Peyer's patch (tissue), 4 donors: ENCODE measurements at regions not wholly inside any gene's neighbourhood (a gene's known extent, or its start where the extent isn't known, plus 50 kb on each side); places are given as distances from the start of the nearest gene placed in this dataset.

Source experiments
- POLR2A ChIP-seq, 2 donors: fragments of 450-650 bp; IDR thresholded peaks; one replicate each; pipeline ENCODE4 v1.5.1; 2017; ENCODE audit warnings: antibody characterized with exemption in 2 of 2, mild to moderate bottlenecking in 2 of 2, moderate library complexity in 2 of 2
- TF ChIP-seq, protein P1 (sequence below), 6 experiments: fragments of 450-650 bp in 4 of 6; fragments of 200-600 bp in 2 of 6; sonication (generic) in 1 of 6; IDR thresholded peaks; one replicate each; pipeline ENCODE4 v1.5.1; 2017 to 2019; ENCODE audit warnings: antibody characterized with exemption in 6 of 6, mild to moderate bottlenecking in 3 of 6, moderate library complexity in 1 of 6

GRCh38 chr10:31664803-31665202 lies 263.8 kb downstream of the ARHGAP12 start:
- TF ChIP-seq, protein P1, sequence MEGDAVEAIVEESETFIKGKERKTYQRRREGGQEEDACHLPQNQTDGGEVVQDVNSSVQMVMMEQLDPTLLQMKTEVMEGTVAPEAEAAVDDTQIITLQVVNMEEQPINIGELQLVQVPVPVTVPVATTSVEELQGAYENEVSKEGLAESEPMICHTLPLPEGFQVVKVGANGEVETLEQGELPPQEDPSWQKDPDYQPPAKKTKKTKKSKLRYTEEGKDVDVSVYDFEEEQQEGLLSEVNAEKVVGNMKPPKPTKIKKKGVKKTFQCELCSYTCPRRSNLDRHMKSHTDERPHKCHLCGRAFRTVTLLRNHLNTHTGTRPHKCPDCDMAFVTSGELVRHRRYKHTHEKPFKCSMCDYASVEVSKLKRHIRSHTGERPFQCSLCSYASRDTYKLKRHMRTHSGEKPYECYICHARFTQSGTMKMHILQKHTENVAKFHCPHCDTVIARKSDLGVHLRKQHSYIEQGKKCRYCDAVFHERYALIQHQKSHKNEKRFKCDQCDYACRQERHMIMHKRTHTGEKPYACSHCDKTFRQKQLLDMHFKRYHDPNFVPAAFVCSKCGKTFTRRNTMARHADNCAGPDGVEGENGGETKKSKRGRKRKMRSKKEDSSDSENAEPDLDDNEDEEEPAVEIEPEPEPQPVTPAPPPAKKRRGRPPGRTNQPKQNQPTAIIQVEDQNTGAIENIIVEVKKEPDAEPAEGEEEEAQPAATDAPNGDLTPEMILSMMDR (IDR thresholded peaks at IDR 0.05), result no peak
- no peak for TF ChIP-seq POLR2A (IDR thresholded peaks at IDR 0.05)
